ENCODE measurements at regions not wholly inside any gene's neighbourhood (a gene's known extent, or its start where the extent isn't known, plus 50 kb on each side); places are given as distances from the start of the nearest gene placed in this dataset.
"Not testable (repeated sequence)": the region's sequence is repeated elsewhere in the genome, so short reads cannot be mapped to it uniquely, and the experiment has no call there.

DNA sequence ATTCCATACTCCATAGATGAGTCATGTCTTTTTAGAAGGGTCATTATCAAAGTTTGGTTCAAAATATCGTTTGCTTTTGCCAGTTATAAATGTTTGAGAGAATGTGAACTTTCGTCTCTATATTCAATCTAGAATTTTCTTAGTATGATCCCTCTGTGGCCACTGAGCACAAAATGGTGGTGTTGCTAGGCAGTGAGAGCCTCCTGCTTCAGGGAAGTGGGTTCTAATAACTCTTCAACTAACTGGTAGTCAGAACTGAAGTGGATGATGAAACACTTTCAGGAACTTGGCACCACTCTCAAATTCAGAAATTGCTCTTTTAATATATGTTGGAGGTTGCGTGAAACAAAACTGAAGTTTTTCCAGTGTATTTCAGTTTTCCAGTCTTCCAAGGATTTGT, 125.0 kb upstream of the DOK5 start:
- H3K27me3 ChIP-seq (ENCODE audit: control insufficient read depth, insufficient read depth, low read length): no peaks in the 10 kb centered on the region
- no peak for DNase-seq (ENCODE audit: low read depth, low spot score)
- ChIA-PET POLR2A (no interaction called here), CTCF (interaction anchor here (1.3 kb wide), 1 partner anchor 150 kb away, joined by 5 read pairs; no protein-coding TSS in a partner anchor)
- no peak overlapping the region for H3K4me3 ChIP-seq (ENCODE audit: low read depth, low read length)
- no peak overlapping the region for H3K27ac ChIP-seq (ENCODE audit: low read depth, low read length)
- TF ChIP-seq, protein P1, sequence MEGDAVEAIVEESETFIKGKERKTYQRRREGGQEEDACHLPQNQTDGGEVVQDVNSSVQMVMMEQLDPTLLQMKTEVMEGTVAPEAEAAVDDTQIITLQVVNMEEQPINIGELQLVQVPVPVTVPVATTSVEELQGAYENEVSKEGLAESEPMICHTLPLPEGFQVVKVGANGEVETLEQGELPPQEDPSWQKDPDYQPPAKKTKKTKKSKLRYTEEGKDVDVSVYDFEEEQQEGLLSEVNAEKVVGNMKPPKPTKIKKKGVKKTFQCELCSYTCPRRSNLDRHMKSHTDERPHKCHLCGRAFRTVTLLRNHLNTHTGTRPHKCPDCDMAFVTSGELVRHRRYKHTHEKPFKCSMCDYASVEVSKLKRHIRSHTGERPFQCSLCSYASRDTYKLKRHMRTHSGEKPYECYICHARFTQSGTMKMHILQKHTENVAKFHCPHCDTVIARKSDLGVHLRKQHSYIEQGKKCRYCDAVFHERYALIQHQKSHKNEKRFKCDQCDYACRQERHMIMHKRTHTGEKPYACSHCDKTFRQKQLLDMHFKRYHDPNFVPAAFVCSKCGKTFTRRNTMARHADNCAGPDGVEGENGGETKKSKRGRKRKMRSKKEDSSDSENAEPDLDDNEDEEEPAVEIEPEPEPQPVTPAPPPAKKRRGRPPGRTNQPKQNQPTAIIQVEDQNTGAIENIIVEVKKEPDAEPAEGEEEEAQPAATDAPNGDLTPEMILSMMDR (IDR thresholded peaks at IDR 0.05; ENCODE audit: low read depth, low read length): no peak
- H3K9me3 ChIP-seq (ENCODE audit: control insufficient read depth, insufficient read depth, low read length): no peaks in the 10 kb centered on the region

DNA sequence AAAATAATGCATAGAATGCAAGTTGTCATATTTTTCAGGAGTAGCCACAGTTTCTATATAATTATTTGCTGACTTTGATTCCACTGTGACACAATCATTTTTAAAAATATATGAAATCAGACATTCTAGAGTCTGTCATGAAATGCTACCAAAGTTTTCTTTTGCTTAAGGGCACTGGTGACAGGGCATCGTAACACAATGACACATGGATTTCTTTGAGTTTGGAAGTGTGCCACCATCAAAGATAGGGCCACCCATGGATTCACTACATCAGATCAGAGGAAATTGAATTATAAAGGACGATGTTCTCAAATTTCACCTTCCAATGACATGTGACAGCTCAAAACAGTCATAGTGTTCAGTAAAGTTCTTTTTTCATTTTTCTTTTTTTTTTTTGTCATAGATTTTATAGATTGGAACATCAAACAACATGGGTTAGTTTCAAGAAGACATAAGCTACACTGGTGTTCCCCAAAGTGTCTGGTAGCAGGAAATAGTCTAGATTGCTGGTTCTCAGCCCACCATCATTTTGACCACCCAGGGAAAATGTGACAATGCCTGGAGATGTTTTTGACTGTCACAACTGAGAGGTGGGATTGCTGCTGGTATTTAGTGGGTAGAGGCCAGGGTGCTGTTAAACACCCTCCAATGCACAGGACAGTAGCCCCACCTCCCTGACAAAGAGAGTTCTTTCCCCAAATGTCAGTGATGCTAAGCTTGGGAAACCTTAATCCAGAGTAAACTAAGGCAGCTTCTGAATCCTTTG, 123.8 kb upstream of the DOK5 start:
- no peak overlapping the region for H3K4me3 ChIP-seq (ENCODE audit: low read depth, low read length)
- POLR2A ChIA-PET: no interaction called here
- no peak for DNase-seq (ENCODE audit: low read depth, low spot score)
- TF ChIP-seq, protein P1 (IDR thresholded peaks at IDR 0.05; ENCODE audit: low read depth, low read length): no peak
- H3K27ac ChIP-seq (ENCODE audit: low read depth, low read length): no peak overlapping the region
- CTCF ChIA-PET: interaction anchor here (0.6 kb wide), 1 partner anchor 143 kb away, joined by 3 read pairs; no protein-coding TSS in a partner anchor
- H3K27me3 ChIP-seq (ENCODE audit: control insufficient read depth, insufficient read depth, low read length): no peaks in the 10 kb centered on the region
- no peaks in the 10 kb centered on the region for H3K9me3 ChIP-seq (ENCODE audit: control insufficient read depth, insufficient read depth, low read length)

DNA sequence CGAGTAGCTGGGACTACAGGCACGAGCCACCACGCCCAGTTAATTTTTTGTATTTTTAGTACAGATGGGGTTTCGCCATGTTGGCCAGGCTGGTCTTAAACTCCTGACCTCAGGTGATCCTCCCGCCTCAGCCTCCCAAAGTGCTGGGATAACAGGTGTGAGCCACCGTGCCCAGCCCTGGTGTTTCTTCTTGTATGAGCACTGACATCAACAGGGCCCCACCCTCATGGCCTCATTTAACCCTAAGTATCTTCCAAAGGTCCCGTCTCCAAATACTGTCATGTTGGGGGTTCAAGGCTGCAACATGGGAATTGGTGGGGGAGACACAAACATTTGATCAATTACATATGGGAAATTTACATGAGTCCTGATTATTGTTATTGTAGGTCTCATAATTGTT, 122.9 kb upstream of the DOK5 start:
- H3K9me3 ChIP-seq (ENCODE audit: control insufficient read depth, insufficient read depth, low read length); CTCF ChIA-PET; POLR2A ChIA-PET; H3K27ac ChIP-seq (ENCODE audit: low read depth, low read length); H3K27me3 ChIP-seq (ENCODE audit: control insufficient read depth, insufficient read depth, low read length); H3K4me3 ChIP-seq (ENCODE audit: low read depth, low read length); DNase-seq (ENCODE audit: low read depth, low spot score): not testable (repeated sequence)

DNA sequence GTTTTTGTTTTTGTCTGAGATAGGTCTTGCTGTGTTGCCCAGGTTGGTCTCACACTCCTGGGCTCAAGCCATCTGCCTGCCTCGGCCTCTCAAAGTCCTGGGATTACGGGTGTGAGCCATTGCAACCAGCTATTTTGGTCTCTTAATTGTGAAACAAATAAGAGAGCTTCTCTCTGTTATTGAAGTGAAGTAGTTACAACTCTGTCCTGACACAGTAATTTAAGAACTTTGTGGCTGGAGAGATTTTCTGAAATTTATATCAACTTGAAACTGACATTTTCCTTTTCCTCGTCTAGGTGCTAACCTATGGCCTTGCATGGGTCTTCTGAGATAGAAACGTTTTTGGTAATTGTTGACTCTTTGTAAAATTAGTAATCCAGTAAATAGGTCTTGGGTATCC, 122.1 kb upstream of the DOK5 start:
- POLR2A ChIA-PET: no interaction called here
- H3K4me3 ChIP-seq (ENCODE audit: low read depth, low read length): no peak overlapping the region
- no peak overlapping the region for H3K27ac ChIP-seq (ENCODE audit: low read depth, low read length)
- CTCF ChIA-PET: no interaction called here
- no peaks in the 10 kb centered on the region for H3K27me3 ChIP-seq (ENCODE audit: control insufficient read depth, insufficient read depth, low read length)
- no peak for DNase-seq (ENCODE audit: low read depth, low spot score)
- no peaks in the 10 kb centered on the region for H3K9me3 ChIP-seq (ENCODE audit: control insufficient read depth, insufficient read depth, low read length)
- TF ChIP-seq, protein P1 (IDR thresholded peaks at IDR 0.05; ENCODE audit: low read depth, low read length): no peak

DNA sequence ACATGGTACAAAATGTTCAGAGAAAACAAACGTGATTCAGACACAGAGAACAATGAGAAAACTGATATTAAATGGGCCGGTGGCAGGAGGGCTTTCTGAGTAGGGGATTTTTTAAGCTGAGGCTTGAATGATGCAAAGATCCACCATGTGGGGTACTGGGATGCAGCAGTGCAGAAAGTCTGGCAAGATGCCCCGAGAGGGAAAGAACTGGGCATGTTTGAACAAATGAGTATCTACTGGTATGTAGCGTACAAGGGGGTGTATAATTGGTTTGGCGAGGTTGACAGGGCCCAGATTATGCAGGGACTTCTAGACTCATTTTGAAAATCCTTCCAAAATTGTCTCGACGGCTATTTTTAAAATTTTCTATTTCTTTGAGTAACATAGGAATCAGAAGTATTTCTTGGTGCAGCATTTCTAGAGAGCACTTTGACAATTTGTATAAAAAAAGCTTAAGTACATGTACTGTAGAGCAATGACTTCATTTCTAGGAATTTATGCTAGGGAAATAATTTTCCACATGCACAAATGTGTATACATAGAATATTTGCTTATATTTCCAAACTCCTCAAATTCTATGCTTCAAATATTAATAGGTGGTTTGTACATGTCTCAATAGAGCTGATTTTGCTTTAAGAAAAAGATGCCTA, 119.6 kb upstream of the DOK5 start:
- Histone ChIP-seq H3K9me3 (ENCODE audit: control insufficient read depth, insufficient read depth, low read length) (no peaks in the 10 kb centered on the region), H3K4me3 (ENCODE audit: low read depth, low read length) (no peak overlapping the region), H3K27ac (ENCODE audit: low read depth, low read length) (no peak overlapping the region), H3K27me3 (ENCODE audit: control insufficient read depth, insufficient read depth, low read length) (no peaks in the 10 kb centered on the region)
- CTCF ChIA-PET: interaction anchor here (0.6 kb wide), 1 partner anchor 135 kb away, joined by 3 read pairs; no protein-coding TSS in a partner anchor
- TF ChIP-seq, protein P1 (IDR thresholded peaks at IDR 0.05; ENCODE audit: low read depth, low read length): no peak
- POLR2A ChIA-PET: interaction anchor here (1.5 kb wide), 1 partner anchor 92 kb away, joined by 3 read pairs; no protein-coding TSS in a partner anchor
- no peak for DNase-seq (ENCODE audit: low read depth, low spot score)

All from AG04450 (cell line).